PC-9 (cell line): ENCODE measurements at regions not wholly inside any gene's neighbourhood (a gene's known extent, or its start where the extent isn't known, plus 50 kb on each side); places are given as distances from the start of the nearest gene placed in this dataset.
"Not testable (repeated sequence)": the region's sequence is repeated elsewhere in the genome, so short reads cannot be mapped to it uniquely, and the experiment has no call there.

Experiments
- EZH2 ChIP-seq: fragments of 200-600 bp; sonication (generic); IDR thresholded peaks from 2 replicates; pipeline ENCODE4 v1.8.0; 2017; ENCODE audit warnings: antibody characterized with exemption, low read depth
- TF ChIP-seq, protein P1 (sequence below): fragments of 200-600 bp; sonication (generic); conservative IDR thresholded peaks from 2 replicates; pipeline ENCODE4 v1.6.1; 2017; ENCODE audit warnings: mixed run types, antibody characterized with exemption, mild to moderate bottlenecking, moderate library complexity

GRCh38 chr14:38011156-38011555, 196.5 kb upstream of the SSTR1 start:
- TF ChIP-seq, protein P1, sequence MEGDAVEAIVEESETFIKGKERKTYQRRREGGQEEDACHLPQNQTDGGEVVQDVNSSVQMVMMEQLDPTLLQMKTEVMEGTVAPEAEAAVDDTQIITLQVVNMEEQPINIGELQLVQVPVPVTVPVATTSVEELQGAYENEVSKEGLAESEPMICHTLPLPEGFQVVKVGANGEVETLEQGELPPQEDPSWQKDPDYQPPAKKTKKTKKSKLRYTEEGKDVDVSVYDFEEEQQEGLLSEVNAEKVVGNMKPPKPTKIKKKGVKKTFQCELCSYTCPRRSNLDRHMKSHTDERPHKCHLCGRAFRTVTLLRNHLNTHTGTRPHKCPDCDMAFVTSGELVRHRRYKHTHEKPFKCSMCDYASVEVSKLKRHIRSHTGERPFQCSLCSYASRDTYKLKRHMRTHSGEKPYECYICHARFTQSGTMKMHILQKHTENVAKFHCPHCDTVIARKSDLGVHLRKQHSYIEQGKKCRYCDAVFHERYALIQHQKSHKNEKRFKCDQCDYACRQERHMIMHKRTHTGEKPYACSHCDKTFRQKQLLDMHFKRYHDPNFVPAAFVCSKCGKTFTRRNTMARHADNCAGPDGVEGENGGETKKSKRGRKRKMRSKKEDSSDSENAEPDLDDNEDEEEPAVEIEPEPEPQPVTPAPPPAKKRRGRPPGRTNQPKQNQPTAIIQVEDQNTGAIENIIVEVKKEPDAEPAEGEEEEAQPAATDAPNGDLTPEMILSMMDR: not testable (repeated sequence)
- TF ChIP-seq EZH2: not testable (repeated sequence)
